ENCODE measurements at regions not wholly inside any gene's neighbourhood (a gene's known extent, or its start where the extent isn't known, plus 50 kb on each side); places are given as distances from the start of the nearest gene placed in this dataset.

DNA sequence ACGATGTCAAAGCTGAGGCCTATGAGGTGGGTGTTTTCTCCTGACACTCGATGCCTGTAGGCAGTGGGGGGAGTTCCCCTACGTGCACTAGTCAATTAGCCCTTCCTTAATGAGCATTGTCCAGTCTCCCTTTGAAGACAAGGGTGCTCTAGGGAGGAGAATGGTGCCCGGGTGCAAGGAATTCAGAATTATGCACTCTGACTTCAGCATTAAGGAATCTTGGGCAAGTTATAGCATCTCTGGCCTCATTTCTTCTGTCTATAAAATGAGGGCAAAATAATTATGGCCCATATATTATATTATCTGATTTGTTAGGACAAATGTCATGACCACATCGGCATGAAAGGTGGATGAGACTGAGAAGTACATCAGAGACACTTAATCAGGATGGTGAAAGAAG lies 82.1 kb upstream of the SLC7A1 start (continued):
- TF ChIP-seq, protein P1, sequence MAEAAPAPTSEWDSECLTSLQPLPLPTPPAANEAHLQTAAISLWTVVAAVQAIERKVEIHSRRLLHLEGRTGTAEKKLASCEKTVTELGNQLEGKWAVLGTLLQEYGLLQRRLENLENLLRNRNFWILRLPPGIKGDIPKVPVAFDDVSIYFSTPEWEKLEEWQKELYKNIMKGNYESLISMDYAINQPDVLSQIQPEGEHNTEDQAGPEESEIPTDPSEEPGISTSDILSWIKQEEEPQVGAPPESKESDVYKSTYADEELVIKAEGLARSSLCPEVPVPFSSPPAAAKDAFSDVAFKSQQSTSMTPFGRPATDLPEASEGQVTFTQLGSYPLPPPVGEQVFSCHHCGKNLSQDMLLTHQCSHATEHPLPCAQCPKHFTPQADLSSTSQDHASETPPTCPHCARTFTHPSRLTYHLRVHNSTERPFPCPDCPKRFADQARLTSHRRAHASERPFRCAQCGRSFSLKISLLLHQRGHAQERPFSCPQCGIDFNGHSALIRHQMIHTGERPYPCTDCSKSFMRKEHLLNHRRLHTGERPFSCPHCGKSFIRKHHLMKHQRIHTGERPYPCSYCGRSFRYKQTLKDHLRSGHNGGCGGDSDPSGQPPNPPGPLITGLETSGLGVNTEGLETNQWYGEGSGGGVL (tag by site-specific recombination; IDR thresholded peaks at IDR 0.05) = no peak
- TF ChIP-seq ZNF394 (tag by site-specific recombination; IDR thresholded peaks at IDR 0.05; ENCODE audit: borderline replicate concordance) = no peak
- no peak for TF ChIP-seq ZNF610 (tag by site-specific recombination; IDR thresholded peaks at IDR 0.05; ENCODE audit: borderline replicate concordance)
- TF ChIP-seq ZNF501 (tag by site-specific recombination; IDR thresholded peaks at IDR 0.05) = no peak
- no peak for TF ChIP-seq ZNF777 (tag by site-specific recombination; IDR thresholded peaks at IDR 0.05; ENCODE audit: borderline replicate concordance)
- TF ChIP-seq ELK4 (IDR thresholded peaks at IDR 0.05; ENCODE audit: borderline replicate concordance, low read depth, low read length) = no peak
- TF ChIP-seq, protein P2, sequence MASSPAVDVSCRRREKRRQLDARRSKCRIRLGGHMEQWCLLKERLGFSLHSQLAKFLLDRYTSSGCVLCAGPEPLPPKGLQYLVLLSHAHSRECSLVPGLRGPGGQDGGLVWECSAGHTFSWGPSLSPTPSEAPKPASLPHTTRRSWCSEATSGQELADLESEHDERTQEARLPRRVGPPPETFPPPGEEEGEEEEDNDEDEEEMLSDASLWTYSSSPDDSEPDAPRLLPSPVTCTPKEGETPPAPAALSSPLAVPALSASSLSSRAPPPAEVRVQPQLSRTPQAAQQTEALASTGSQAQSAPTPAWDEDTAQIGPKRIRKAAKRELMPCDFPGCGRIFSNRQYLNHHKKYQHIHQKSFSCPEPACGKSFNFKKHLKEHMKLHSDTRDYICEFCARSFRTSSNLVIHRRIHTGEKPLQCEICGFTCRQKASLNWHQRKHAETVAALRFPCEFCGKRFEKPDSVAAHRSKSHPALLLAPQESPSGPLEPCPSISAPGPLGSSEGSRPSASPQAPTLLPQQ (tag by site-specific recombination; IDR thresholded peaks at IDR 0.05) = no peak
- TF ChIP-seq ZNF707 (tag by site-specific recombination; IDR thresholded peaks at IDR 0.05) = no peak
- TF ChIP-seq ZNF311 (tag by site-specific recombination; IDR thresholded peaks at IDR 0.05; ENCODE audit: borderline replicate concordance) = no peak
- TF ChIP-seq ZNF132 (tag by site-specific recombination; IDR thresholded peaks at IDR 0.05; ENCODE audit: borderline replicate concordance) = no peak
- no peak for TF ChIP-seq ZNF433 (tag by site-specific recombination; IDR thresholded peaks at IDR 0.05; ENCODE audit: low read depth)
- no peak for TF ChIP-seq ZNF670 (tag by site-specific recombination; IDR thresholded peaks at IDR 0.05; ENCODE audit: low read depth)
- no peak for TF ChIP-seq GLIS2 (tag by site-specific recombination; IDR thresholded peaks at IDR 0.05)
- no peak for TF ChIP-seq ZNF658 (tag by site-specific recombination; IDR thresholded peaks at IDR 0.05)

- ChIA-PET CTCF (no interaction called here), POLR2A (no interaction called here)
- Histone ChIP-seq H3K9me3 (ENCODE audit: control insufficient read depth, insufficient read depth, low read depth, low read length) (no peaks in the 10 kb centered on the region), H3K36me3 (ENCODE audit: control insufficient read depth in 2 of 2, insufficient read depth in 1 of 2, low read length in 2 of 2) (no peaks in the 10 kb centered on the region), H3K4me3 (ENCODE audit: low read depth, low read length) (no peak overlapping the region), H3K27ac (ENCODE audit: extremely low read depth, low read depth, low read length) (no peak overlapping the region), H3K4me1 (ENCODE audit: control insufficient read depth, insufficient read depth, low read length) (no peaks in the 10 kb centered on the region)
- TF ChIP-seq ZNF560 (tag by site-specific recombination; IDR thresholded peaks at IDR 0.05; ENCODE audit: borderline replicate concordance) (no peak), TRIM28 (IDR thresholded peaks at IDR 0.05; ENCODE audit: borderline replicate concordance, low read length) (no peak), ZNF248 (tag by site-specific recombination; IDR thresholded peaks at IDR 0.05) (no peak), ZNF580 (tag by site-specific recombination; IDR thresholded peaks at IDR 0.05) (no peak), HIC1 (tag by site-specific recombination; IDR thresholded peaks at IDR 0.05) (no peak), ZNF221 (tag by site-specific recombination; IDR thresholded peaks at IDR 0.05; ENCODE audit: borderline replicate concordance) (no peak), ZNF266 (tag by site-specific recombination; IDR thresholded peaks at IDR 0.05; ENCODE audit: low read depth) (no peak), OSR2 (tag by site-specific recombination; IDR thresholded peaks at IDR 0.05) (no peak), ZNF211 (tag by site-specific recombination; IDR thresholded peaks at IDR 0.05; ENCODE audit: low read depth) (no peak)
- TF ChIP-seq, protein P3, sequence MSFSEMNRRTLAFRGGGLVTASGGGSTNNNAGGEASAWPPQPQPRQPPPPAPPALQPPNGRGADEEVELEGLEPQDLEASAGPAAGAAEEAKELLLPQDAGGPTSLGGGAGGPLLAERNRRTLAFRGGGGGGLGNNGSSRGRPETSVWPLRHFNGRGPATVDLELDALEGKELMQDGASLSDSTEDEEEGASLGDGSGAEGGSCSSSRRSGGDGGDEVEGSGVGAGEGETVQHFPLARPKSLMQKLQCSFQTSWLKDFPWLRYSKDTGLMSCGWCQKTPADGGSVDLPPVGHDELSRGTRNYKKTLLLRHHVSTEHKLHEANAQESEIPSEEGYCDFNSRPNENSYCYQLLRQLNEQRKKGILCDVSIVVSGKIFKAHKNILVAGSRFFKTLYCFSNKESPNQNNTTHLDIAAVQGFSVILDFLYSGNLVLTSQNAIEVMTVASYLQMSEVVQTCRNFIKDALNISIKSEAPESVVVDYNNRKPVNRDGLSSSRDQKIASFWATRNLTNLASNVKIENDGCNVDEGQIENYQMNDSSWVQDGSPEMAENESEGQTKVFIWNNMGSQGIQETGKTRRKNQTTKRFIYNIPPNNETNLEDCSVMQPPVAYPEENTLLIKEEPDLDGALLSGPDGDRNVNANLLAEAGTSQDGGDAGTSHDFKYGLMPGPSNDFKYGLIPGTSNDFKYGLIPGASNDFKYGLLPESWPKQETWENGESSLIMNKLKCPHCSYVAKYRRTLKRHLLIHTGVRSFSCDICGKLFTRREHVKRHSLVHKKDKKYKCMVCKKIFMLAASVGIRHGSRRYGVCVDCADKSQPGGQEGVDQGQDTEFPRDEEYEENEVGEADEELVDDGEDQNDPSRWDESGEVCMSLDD (tag by site-specific recombination; IDR thresholded peaks at IDR 0.05) = no peak
- TF ChIP-seq, protein P4, sequence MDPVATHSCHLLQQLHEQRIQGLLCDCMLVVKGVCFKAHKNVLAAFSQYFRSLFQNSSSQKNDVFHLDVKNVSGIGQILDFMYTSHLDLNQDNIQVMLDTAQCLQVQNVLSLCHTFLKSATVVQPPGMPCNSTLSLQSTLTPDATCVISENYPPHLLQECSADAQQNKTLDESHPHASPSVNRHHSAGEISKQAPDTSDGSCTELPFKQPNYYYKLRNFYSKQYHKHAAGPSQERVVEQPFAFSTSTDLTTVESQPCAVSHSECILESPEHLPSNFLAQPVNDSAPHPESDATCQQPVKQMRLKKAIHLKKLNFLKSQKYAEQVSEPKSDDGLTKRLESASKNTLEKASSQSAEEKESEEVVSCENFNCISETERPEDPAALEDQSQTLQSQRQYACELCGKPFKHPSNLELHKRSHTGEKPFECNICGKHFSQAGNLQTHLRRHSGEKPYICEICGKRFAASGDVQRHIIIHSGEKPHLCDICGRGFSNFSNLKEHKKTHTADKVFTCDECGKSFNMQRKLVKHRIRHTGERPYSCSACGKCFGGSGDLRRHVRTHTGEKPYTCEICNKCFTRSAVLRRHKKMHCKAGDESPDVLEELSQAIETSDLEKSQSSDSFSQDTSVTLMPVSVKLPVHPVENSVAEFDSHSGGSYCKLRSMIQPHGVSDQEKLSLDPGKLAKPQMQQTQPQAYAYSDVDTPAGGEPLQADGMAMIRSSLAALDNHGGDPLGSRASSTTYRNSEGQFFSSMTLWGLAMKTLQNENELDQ (tag by site-specific recombination; IDR thresholded peaks at IDR 0.05; ENCODE audit: low read depth) = no peak
Observed at GRCh38 chr13:29676941-29677452, 81.5 kb upstream of the SLC7A1 start.

All from HEK293 (cell line).